ENCODE measurements at regions not wholly inside any gene's neighbourhood (a gene's known extent, or its start where the extent isn't known, plus 50 kb on each side); places are given as distances from the start of the nearest gene placed in this dataset.

- Histone ChIP-seq H3K9me3 (no peaks in the 10 kb centered on the region), H3K27ac (no peak overlapping the region), H3K4me2 (no peak overlapping the region), H3K4me1 (no peaks in the 10 kb centered on the region), H3K4me3 (no peak overlapping the region)
- DNase-seq (ENCODE audit: low read depth in 1 of 2, low spot score in 1 of 2) (no peak), ATAC-seq (no peak), FAIRE-seq (no peak)
- whole genome bisulfite sequencing (ENCODE audit: missing lambda C conversion rate), result 28% methylated on average over 2 of the region's 2 CpGs
- TF ChIP-seq SREBF2 (IDR thresholded peaks at IDR 0.05), result no peak
- no peak for TF ChIP-seq HOXA7 (CRISPR knock-in tag; IDR thresholded peaks at IDR 0.05)
- TF ChIP-seq GATA3 (IDR thresholded peaks at IDR 0.05; ENCODE audit: borderline replicate concordance), result no peak
- TF ChIP-seq EP300 (IDR thresholded peaks at IDR 0.05), result no peak
- no peak for TF ChIP-seq CEBPB (IDR thresholded peaks at IDR 0.05)
- TF ChIP-seq, protein P1, sequence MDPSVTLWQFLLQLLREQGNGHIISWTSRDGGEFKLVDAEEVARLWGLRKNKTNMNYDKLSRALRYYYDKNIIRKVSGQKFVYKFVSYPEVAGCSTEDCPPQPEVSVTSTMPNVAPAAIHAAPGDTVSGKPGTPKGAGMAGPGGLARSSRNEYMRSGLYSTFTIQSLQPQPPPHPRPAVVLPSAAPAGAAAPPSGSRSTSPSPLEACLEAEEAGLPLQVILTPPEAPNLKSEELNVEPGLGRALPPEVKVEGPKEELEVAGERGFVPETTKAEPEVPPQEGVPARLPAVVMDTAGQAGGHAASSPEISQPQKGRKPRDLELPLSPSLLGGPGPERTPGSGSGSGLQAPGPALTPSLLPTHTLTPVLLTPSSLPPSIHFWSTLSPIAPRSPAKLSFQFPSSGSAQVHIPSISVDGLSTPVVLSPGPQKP (IDR thresholded peaks at IDR 0.05; ENCODE audit: low read depth, low read length), result no peak
- no peak for TF ChIP-seq NPAS2 (CRISPR knock-in tag; IDR thresholded peaks at IDR 0.05; ENCODE audit: borderline replicate concordance)
- TF ChIP-seq MAZ (IDR thresholded peaks at IDR 0.05; ENCODE audit: borderline replicate concordance, low read depth, low read length), result no peak
- no peak for TF ChIP-seq EHF (CRISPR knock-in tag; IDR thresholded peaks at IDR 0.05)
- no peak for TF ChIP-seq CHD2 (IDR thresholded peaks at IDR 0.05; ENCODE audit: low read length, partially characterized antibody)
- TF ChIP-seq HOXB13 (CRISPR knock-in tag; IDR thresholded peaks at IDR 0.05; ENCODE audit: low read depth), result no peak
- no peak for TF ChIP-seq TFCP2L1 (CRISPR knock-in tag; IDR thresholded peaks at IDR 0.05)
- TF ChIP-seq RNF2 (IDR thresholded peaks at IDR 0.05; ENCODE audit: borderline replicate concordance, low read depth), result no peak
- ChIA-PET POLR2A (no interaction called here), CTCF (no interaction called here)
These were observed 808.9 kb downstream of the SUCLG1 start for GRCh38 chr2:83650161-83650560.

DNA sequence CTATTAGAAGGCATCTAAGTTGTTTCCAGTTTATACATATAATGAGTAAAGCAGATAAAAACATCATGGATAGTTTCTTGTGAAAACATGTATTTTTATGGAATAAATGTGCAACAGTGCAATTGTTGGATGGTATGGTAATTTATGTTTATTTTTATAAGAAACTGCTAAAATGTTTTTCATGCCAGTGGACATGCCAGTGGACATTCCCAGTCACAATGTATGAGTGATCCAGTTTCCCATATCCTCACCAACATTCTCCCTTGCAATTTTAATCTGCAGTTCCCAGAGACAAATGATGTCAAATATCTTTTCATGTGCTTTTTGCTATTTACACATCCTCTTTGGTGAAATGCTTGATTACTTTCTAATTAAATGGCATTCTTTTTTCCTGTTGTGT is 818.6 kb downstream of the SUCLG1 start:
- ChIA-PET POLR2A (no interaction called here), CTCF (no interaction called here)
- FAIRE-seq (no peak), DNase-seq (ENCODE audit: low read depth in 1 of 2, low spot score in 1 of 2) (no peak), ATAC-seq (no peak)
- Histone ChIP-seq H3K4me3 (no peak overlapping the region), H3K4me1 (no peaks in the 10 kb centered on the region), H3K9me3 (0 out of 3 replicates have a peak, but pooled peaks cover 4% of the 10 kb centered on the region), H3K4me2 (no peak overlapping the region), H3K27ac (no peak overlapping the region)
- no peak for TF ChIP-seq TP53 (CRISPR knock-in tag; IDR thresholded peaks at IDR 0.05)
- no peak for TF ChIP-seq HEYL (CRISPR knock-in tag; IDR thresholded peaks at IDR 0.05)
- no peak for TF ChIP-seq POLR2A (IDR thresholded peaks at IDR 0.05; ENCODE audit: low read length)
- TF ChIP-seq KDM1A (IDR thresholded peaks at IDR 0.05; ENCODE audit: low read depth), result no peak
- no peak for TF ChIP-seq TFCP2L1 (CRISPR knock-in tag; IDR thresholded peaks at IDR 0.05)
- TF ChIP-seq ZNF302 (CRISPR knock-in tag; IDR thresholded peaks at IDR 0.05), result no peak
- no peak for TF ChIP-seq JUN (IDR thresholded peaks at IDR 0.05)
- no peak for TF ChIP-seq ZC3H11A (IDR thresholded peaks at IDR 0.05)
- TF ChIP-seq, protein P2, sequence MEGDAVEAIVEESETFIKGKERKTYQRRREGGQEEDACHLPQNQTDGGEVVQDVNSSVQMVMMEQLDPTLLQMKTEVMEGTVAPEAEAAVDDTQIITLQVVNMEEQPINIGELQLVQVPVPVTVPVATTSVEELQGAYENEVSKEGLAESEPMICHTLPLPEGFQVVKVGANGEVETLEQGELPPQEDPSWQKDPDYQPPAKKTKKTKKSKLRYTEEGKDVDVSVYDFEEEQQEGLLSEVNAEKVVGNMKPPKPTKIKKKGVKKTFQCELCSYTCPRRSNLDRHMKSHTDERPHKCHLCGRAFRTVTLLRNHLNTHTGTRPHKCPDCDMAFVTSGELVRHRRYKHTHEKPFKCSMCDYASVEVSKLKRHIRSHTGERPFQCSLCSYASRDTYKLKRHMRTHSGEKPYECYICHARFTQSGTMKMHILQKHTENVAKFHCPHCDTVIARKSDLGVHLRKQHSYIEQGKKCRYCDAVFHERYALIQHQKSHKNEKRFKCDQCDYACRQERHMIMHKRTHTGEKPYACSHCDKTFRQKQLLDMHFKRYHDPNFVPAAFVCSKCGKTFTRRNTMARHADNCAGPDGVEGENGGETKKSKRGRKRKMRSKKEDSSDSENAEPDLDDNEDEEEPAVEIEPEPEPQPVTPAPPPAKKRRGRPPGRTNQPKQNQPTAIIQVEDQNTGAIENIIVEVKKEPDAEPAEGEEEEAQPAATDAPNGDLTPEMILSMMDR (IDR thresholded peaks at IDR 0.05), result no peak
- no peak for TF ChIP-seq ZSCAN20 (CRISPR knock-in tag; IDR thresholded peaks at IDR 0.05)
- no peak for TF ChIP-seq E2F6 (IDR thresholded peaks at IDR 0.05; ENCODE audit: borderline replicate concordance, low read depth)

DNA sequence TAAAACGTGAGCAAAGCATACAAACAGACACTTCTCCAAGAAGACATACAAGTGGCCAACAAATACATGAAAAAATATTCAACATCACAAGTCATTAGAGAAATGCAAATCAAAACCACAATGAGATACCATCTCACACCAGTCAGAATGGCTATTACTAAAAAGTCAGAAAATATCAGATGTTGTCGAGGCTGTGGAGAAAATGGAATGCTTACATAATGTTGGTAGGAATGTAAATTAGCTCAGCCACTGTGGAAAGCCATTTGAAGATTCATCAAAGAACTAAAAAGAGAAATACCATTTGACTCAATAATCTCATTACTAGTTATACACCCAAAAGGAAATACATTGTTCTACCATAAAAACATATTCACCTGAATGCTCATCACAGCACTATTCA is 825.7 kb downstream of the SUCLG1 start:
- FAIRE-seq (no peak), DNase-seq (ENCODE audit: low read depth in 1 of 2, low spot score in 1 of 2) (no peak), ATAC-seq (no peak)
- no peaks in the 10 kb centered on the region for H3K9me3 ChIP-seq
- no peak overlapping the region for H3K27ac ChIP-seq
- no peak overlapping the region for H3K4me2 ChIP-seq
- CTCF ChIA-PET, result no interaction called here
- WGBS (ENCODE audit: missing lambda C conversion rate), result 0% methylated on average over 2 of the region's 2 CpGs
- no peaks in the 10 kb centered on the region for H3K4me1 ChIP-seq
- POLR2A ChIA-PET, result no interaction called here
- no peak overlapping the region for H3K4me3 ChIP-seq
- TF ChIP-seq MAX (IDR thresholded peaks at IDR 0.05) (no peak), RCOR1 (IDR thresholded peaks at IDR 0.05; ENCODE audit: low read depth, low read length) (no peak), SMC3 (IDR thresholded peaks at IDR 0.05) (no peak), ZFP36 (IDR thresholded peaks at IDR 0.05; ENCODE audit: borderline replicate concordance, partially characterized antibody) (no peak), HOXB13 (CRISPR knock-in tag; IDR thresholded peaks at IDR 0.05; ENCODE audit: low read depth) (no peak)
